Mammary epithelial cell (primary cell): ENCODE measurements at regions not wholly inside any gene's neighbourhood (a gene's known extent, or its start where the extent isn't known, plus 50 kb on each side); places are given as distances from the start of the nearest gene placed in this dataset.

Source experiments
- EZH2 ChIP-seq: IDR thresholded peaks from 2 replicates; pipeline ENCODE4 v1.6.1; 2012; ENCODE audit warnings: low read length, inconsistent platforms, borderline replicate concordance
- TF ChIP-seq, protein P1 (sequence below), 2 donors: IDR thresholded peaks in 1 of 2; conservative IDR thresholded peaks in 1 of 2; 2 replicates each; pipeline ENCODE4 v1.5.1; 2011 to 2012; ENCODE audit warnings: inconsistent platforms in 2 of 2, low read length in 2 of 2, mild to moderate bottlenecking in 2 of 2, control low read depth in 1 of 2, low read depth in 1 of 2; ENCODE audit not compliant: insufficient read depth in 1 of 2; ENCODE audit errors: extremely low read depth in 1 of 2

DNA sequence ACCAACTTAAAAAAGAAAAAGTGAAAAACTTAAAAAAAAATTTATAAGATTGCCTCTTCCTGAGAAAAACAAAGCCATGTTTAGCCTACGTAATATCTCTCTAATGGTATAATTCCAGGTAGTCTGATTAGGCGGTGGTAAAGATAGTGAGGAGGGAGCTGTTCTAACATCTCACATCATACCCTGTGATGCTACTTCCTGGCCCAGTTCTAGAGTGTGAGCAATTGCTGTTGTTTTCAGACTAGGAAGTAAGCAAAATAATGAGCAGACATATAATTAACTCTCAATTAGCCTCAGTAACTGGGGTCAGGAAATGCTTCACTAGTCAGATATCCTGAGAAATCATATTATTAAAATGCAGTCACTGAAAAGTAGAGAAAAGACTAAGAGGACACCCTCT, 113.9 kb downstream of the PHLDA1 start:
- TF ChIP-seq, protein P1, sequence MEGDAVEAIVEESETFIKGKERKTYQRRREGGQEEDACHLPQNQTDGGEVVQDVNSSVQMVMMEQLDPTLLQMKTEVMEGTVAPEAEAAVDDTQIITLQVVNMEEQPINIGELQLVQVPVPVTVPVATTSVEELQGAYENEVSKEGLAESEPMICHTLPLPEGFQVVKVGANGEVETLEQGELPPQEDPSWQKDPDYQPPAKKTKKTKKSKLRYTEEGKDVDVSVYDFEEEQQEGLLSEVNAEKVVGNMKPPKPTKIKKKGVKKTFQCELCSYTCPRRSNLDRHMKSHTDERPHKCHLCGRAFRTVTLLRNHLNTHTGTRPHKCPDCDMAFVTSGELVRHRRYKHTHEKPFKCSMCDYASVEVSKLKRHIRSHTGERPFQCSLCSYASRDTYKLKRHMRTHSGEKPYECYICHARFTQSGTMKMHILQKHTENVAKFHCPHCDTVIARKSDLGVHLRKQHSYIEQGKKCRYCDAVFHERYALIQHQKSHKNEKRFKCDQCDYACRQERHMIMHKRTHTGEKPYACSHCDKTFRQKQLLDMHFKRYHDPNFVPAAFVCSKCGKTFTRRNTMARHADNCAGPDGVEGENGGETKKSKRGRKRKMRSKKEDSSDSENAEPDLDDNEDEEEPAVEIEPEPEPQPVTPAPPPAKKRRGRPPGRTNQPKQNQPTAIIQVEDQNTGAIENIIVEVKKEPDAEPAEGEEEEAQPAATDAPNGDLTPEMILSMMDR (conservative IDR thresholded peaks at IDR 0.05 in 1 of 2, IDR thresholded peaks at IDR 0.05 in 1 of 2; ENCODE audit: extremely low read depth in 1 of 2, insufficient read depth in 1 of 2, low read depth in 1 of 2, low read length in 2 of 2): no peak
- no peak for TF ChIP-seq EZH2
